GM13976 (cell line): ENCODE measurements at regions not wholly inside any gene's neighbourhood (a gene's known extent, or its start where the extent isn't known, plus 50 kb on each side); places are given as distances from the start of the nearest gene placed in this dataset.
"Not testable (repeated sequence)": the region's sequence is repeated elsewhere in the genome, so short reads cannot be mapped to it uniquely, and the experiment has no call there.

Source experiments
- DNase-seq: peaks from one replicate; pipeline ENCODE4 v3.0.0; 2012; ENCODE audit warnings: low spot score
- CTCF ChIP-seq: IDR thresholded peaks from 2 replicates; pipeline ENCODE4 v1.5.1; 2012; ENCODE audit warnings: borderline replicate concordance, mild to moderate bottlenecking; ENCODE audit not compliant: insufficient read depth; ENCODE audit errors: extremely low read depth, missing control alignments, control extremely low read depth
- in situ Hi-C: fragments of 300-500 bp; cut with MboI; formaldehyde crosslinking; loops from one replicate; pipeline ENCODE4 v1.12.0; 2022; ENCODE audit warnings: low sequenced_read_pairs, mixed read lengths, inconsistent platforms; ENCODE audit not compliant: unreplicated experiment

DNA sequence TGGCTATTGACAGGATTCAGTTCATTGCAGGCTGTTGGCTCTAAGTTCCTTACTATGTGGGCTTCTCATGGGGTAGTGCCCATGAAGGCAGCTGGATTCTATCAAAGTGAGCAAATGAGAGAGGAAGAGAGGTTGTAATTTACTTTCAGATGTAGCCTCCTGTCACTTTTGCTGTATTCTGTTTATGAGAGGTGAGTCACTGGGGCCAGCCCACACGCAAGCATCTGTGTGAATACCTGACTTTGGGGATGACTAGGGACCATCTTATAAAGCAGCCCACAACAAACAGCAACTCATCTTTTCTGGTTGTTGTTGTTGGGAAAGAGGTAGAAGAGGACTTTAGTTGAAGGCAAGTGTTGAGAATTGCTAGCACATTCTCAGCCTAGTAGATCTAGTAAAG, 506.3 kb upstream of the GRM7 start:
- no peak for TF ChIP-seq CTCF
- in situ Hi-C loops, result no loop called here
- DNase-seq, result no peak

DNA sequence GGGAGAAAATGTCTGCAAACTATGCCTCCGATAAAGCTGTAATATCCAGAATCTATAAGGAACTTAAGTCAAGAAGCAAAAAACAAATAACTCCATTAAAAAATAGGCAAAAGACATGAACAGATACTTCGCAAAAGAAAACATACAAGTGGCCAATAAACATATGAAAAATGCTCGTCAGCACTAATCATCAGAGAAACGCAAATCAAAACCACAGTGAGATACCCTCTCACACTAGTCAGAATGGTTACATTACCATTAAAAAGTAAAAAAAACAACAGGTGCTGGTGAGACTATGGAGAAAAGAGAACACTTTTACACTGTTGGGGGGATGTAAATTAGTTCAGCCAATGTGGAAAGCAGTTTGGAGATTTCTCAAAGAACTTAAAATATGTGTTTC, 498.5 kb upstream of the GRM7 start:
- in situ Hi-C loops, result no loop called here
- TF ChIP-seq CTCF, result no peak
- DNase-seq, result no peak

- DNase-seq, result no peak
- TF ChIP-seq CTCF, result no peak
- in situ Hi-C loops, result no loop called here
Observed at GRCh38 chr3:6367171-6367570, 493.7 kb upstream of the GRM7 start.

DNA sequence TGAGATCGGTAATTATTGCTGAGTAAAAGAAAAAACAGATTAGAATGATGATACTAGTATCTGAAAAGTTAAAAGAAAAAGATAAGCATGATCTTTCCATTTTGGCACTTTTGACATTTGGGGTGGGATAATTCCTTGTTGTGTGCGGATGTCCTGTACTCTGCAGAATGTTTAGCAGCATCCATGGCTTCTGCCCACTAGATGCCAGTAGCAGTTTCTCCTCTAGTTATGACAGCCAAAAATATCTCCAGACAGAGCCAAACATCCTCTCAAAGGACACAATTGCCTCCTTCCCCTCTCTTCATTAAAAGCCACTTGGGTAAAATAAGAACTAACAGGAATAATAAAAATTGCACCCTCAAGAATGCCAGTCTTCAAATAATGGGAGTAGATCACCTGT, 468.8 kb upstream of the GRM7 start:
- in situ Hi-C loops, result no loop called here
- no peak for TF ChIP-seq CTCF
- no peak for DNase-seq

- no peak for DNase-seq
- no peak for TF ChIP-seq CTCF
- in situ Hi-C loops, result no loop called here
Observed at GRCh38 chr3:6394944-6395343, 466.0 kb upstream of the GRM7 start.

- no peak for TF ChIP-seq CTCF
- DNase-seq, result no peak
- in situ Hi-C loops, result no loop called here
Observed at GRCh38 chr3:6396631-6397030, 464.3 kb upstream of the GRM7 start.

- DNase-seq, in situ Hi-C loops: not testable (repeated sequence)
Observed at GRCh38 chr3:6402666-6403065, 458.2 kb upstream of the GRM7 start.

- DNase-seq, in situ Hi-C loops: not testable (repeated sequence)
Observed at GRCh38 chr3:6406923-6407322, 454.0 kb upstream of the GRM7 start.
